Thyroid gland (tissue), 4 donors: ENCODE measurements at regions not wholly inside any gene's neighbourhood (a gene's known extent, or its start where the extent isn't known, plus 50 kb on each side); places are given as distances from the start of the nearest gene placed in this dataset. TPM values are rescaled to one million over a fixed set of nuclear protein-coding genes. Genes with fewer than 3 reads are reported as not detected.

Source experiments
- DNase-seq, 2 donors: peaks; one replicate each; pipeline ENCODE4 v3.0.0-alpha.2; 2019
- H3K27ac ChIP-seq, 3 donors: fragments of 200-600 bp; sonication (generic); 1 replicate in 2 of 3; 2 replicates in 1 of 3; pipeline ENCODE4 v1.5.1; 2016 to 2019; ENCODE audit warnings: mild to moderate bottlenecking in 1 of 3, moderate library complexity in 1 of 3
- H3K27me3 ChIP-seq: fragments of 200-600 bp; sonication (generic); one replicate; pipeline ENCODE4 v1.5.1; 2019
- H3K36me3 ChIP-seq, 2 donors: fragments of 200-600 bp; sonication (generic); one replicate each; pipeline ENCODE4 v1.5.1; 2016 to 2019
- H3K4me1 ChIP-seq, 2 donors: fragments of 200-600 bp; sonication (generic); one replicate each; pipeline ENCODE4 v1.5.1; 2017 to 2019
- H3K4me3 ChIP-seq, 3 donors: fragments of 200-600 bp; sonication (generic); replicated peaks in 1 of 3; 1 replicate in 2 of 3; 2 replicates in 1 of 3; pipeline ENCODE4 v1.5.1; 2016; ENCODE audit warnings: mild to moderate bottlenecking in 1 of 3
- H3K9me3 ChIP-seq: fragments of 200-600 bp; sonication (generic); one replicate; pipeline ENCODE4 v1.5.1; 2017
- CTCF ChIP-seq, 6 experiments: fragments of 200-600 bp in 3 of 6; fragments of 450-650 bp in 3 of 6; sonication (generic) in 3 of 6; IDR thresholded peaks; one replicate each; pipeline ENCODE4 v1.5.1; 2016 to 2019; ENCODE audit warnings: antibody characterized with exemption in 6 of 6, mild to moderate bottlenecking in 2 of 6, inconsistent platforms in 1 of 6, moderate library complexity in 1 of 6
- POLR2A ChIP-seq, 2 donors: fragments of 450-650 bp; IDR thresholded peaks; one replicate each; pipeline ENCODE4 v1.6.1; 2017; ENCODE audit warnings: antibody characterized with exemption in 2 of 2, mild to moderate bottlenecking in 2 of 2, moderate library complexity in 1 of 2
- WGBS, 2 donors: methylation state at CpG; one replicate each; pipeline ENCODE4 v1.1.5; 2017; 5-methylcytosine and 5-hydroxymethylcytosine counted together
- intact Hi-C: fragments of 100-400 bp; cut with DNase I; formaldehyde crosslinking; loops from one replicate; pipeline ENCODE4 v1.15.1; 2023
- small RNA-seq: library from RNA; depleted of rRNA; stranded (forward); fragments of <200 nt; gene quantifications from one replicate; pipeline ENCODE3, GENCODE V24; 2016

GRCh38 chr4:119678761-119679160, 50.2 kb upstream of the PDE5A start:
- intact Hi-C loops: no loop called here
- 77 to 82% methylated on average over 1 of the region's 1 CpG for WGBS, 2 donors
- Histone ChIP-seq H3K4me3 (no peak overlapping the region), H3K36me3 (no peaks in the 10 kb centered on the region), H3K27ac (no peak overlapping the region), H3K4me1 (no peaks in the 10 kb centered on the region), H3K27me3 (no peaks in the 10 kb centered on the region), H3K9me3 (no peaks in the 10 kb centered on the region)
- no peak for DNase-seq
- TF ChIP-seq CTCF (IDR thresholded peaks at IDR 0.05): no peak
- no peak for TF ChIP-seq POLR2A (IDR thresholded peaks at IDR 0.05)

Small RNA genes in the stretch of these regions (small RNA-seq; reads per million reads assigned to genes)
- not detected for gene RF00019
